CD8-positive, alpha-beta memory T cell (primary cell): ENCODE measurements at regions not wholly inside any gene's neighbourhood (a gene's known extent, or its start where the extent isn't known, plus 50 kb on each side); places are given as distances from the start of the nearest gene placed in this dataset.
"Not testable (repeated sequence)": the region's sequence is repeated elsewhere in the genome, so short reads cannot be mapped to it uniquely, and the experiment has no call there.

ENCODE experiments used
- CTCF ChIA-PET: fragments of 350-600 bp; sonication (Branson Sonifier 250); formaldehyde crosslinking; loops from one replicate; lab custom pipeline; 2021; ENCODE audit warnings: antibody characterized with exemption; lab: Charles Lee
- POLR2A ChIA-PET: fragments of 350-600 bp; sonication (Branson Sonifier 250); formaldehyde crosslinking; loops from one replicate; lab custom pipeline; 2021; ENCODE audit warnings: antibody characterized with exemption; lab: Charles Lee
- DNase-seq, 5 donors: peaks; one replicate each; pipeline versions ENCODE4 v3.0.0 to v3.0.0-alpha.2; 2020 to 2022; ENCODE audit warnings: mixed read lengths in 1 of 5
- H3K27ac ChIP-seq: one replicate; pipeline ENCODE4 v1.7.0; 2013; ENCODE audit warnings: low read depth, mild to moderate bottlenecking, low read length, moderate library complexity
- H3K27me3 ChIP-seq: 2 replicates; pipeline ENCODE4 v1.7.0; 2013; ENCODE audit warnings: low read length, mild to moderate bottlenecking; ENCODE audit not compliant: insufficient read depth, poor library complexity, severe bottlenecking
- H3K36me3 ChIP-seq: 2 replicates; pipeline ENCODE4 v1.7.0; 2013; ENCODE audit warnings: mild to moderate bottlenecking, low read length, moderate library complexity; ENCODE audit not compliant: insufficient read depth
- H3K4me1 ChIP-seq: 2 replicates; pipeline ENCODE4 v1.7.0; 2013; ENCODE audit warnings: mild to moderate bottlenecking, low read length, moderate library complexity; ENCODE audit not compliant: insufficient read depth
- H3K4me3 ChIP-seq: 2 replicates; pipeline ENCODE4 v1.7.0; 2013; ENCODE audit warnings: mild to moderate bottlenecking, low read length
- H3K9me3 ChIP-seq: 2 replicates; pipeline ENCODE4 v1.7.0; 2013; ENCODE audit warnings: mild to moderate bottlenecking, low read length
- H3K27ac Mint-ChIP-seq, 8 donors: one replicate each; pipeline ENCODE4 v1.8.0; 2020 to 2021; ENCODE audit warnings: mixed read lengths in 8 of 8, mild to moderate bottlenecking in 6 of 8, inconsistent platforms in 3 of 8, moderate library complexity in 3 of 8
- H3K27me3 Mint-ChIP-seq, 2 donors: one replicate each; pipeline ENCODE4 v1.8.0; 2020 to 2021; ENCODE audit warnings: mixed read lengths in 2 of 2, mild to moderate bottlenecking in 1 of 2, moderate library complexity in 1 of 2
- H3K36me3 Mint-ChIP-seq, 3 donors: one replicate each; pipeline ENCODE4 v1.8.0; 2020 to 2021; ENCODE audit warnings: mixed read lengths in 3 of 3, inconsistent platforms in 1 of 3, mild to moderate bottlenecking in 1 of 3
- H3K4me1 Mint-ChIP-seq, 3 donors: one replicate each; pipeline ENCODE4 v1.8.0; 2020 to 2021; ENCODE audit warnings: mixed read lengths in 3 of 3, inconsistent platforms in 1 of 3, mild to moderate bottlenecking in 1 of 3
- H3K4me3 Mint-ChIP-seq, 7 donors: one replicate each; pipeline ENCODE4 v1.8.0; 2020 to 2021; ENCODE audit warnings: mixed read lengths in 7 of 7, mild to moderate bottlenecking in 6 of 7, moderate library complexity in 4 of 7, inconsistent platforms in 2 of 7
- H3K9me3 Mint-ChIP-seq, 5 donors: one replicate each; pipeline ENCODE4 v1.8.0; 2020 to 2022; ENCODE audit warnings: mixed read lengths in 5 of 5, mild to moderate bottlenecking in 3 of 5, moderate library complexity in 2 of 5, inconsistent platforms in 1 of 5

DNA sequence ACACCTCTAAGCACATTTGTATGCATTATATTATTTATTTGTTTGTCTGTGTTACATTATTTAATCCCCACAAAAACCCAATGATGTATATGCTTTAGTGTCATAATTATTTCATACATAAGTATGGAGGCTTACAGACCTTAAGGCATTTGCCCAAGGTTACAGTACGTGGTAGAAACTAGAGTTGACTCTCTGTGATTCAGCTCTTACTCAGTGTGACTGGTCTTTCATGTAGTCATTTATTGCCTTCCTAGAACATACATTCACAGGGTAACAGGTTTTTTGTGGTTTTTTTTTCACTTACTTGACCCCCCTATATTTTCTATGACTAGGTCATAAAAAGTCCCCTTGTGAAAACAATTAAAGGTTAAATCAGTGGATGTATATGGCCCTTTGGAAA, 566.8 kb downstream of the TFAP2A start:
- CTCF ChIA-PET, result no interaction called here
- H3K4me1 ChIP-seq, result no peaks in the 10 kb centered on the region
- H3K27me3 ChIP-seq, result no peaks in the 10 kb centered on the region

DNA sequence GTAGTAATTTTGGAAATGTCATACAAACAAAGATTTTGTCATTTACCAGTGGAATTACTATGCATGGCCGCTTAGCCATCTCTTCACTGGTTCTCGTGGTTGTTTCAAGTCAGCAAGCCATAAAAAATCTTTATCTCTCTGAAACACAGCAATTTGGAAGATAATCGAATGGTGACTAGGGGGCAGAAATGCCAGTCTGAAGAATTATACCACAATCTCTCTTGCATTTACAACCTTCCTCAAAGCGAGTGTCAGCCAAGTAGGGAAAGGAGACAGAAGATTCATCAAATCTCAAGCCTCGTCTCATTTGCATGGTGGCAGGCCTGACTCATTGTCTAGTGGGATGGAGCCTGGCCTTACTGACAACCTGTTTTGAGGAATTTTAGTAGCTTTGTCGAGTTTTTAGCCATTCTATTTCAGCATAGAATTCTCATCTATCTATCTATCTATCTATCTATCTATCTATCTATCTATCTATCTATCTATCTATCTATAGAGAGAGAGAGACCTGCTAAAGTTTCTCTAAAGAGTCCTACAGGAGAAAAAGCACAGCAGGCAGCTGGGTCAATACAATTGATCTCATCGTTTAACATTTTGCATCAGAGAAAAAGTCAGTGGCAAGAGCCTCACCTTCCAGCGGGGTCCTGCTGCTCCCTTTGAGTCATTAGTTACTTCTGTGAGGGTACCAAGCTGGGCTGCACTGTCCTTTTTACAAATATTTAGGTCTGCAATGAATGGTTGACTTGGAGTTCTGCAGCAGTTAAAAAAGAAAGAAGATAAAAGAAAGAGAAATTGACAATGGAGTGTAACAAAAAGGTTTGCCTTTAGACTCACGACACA, 572.8 kb downstream of the TFAP2A start:
- ChIA-PET CTCF (no interaction called here), POLR2A (no interaction called here)
- Mint-ChIP-seq H3K4me3 (no peak overlapping the region), H3K27ac (no peak overlapping the region), H3K9me3 (peaks cover 4 to 18% (median 10%) of the 10 kb centered on the region in 5 donors), H3K27me3 (no peaks in the 10 kb centered on the region), H3K4me1 (no peaks in the 10 kb centered on the region), H3K36me3 (peaks cover 0 to 2% (median 0%) of the 10 kb centered on the region in 3 donors)
- Histone ChIP-seq H3K9me3 (no peaks in the 10 kb centered on the region), H3K27me3 (no peaks in the 10 kb centered on the region), H3K27ac (no peak overlapping the region), H3K36me3 (no peaks in the 10 kb centered on the region), H3K4me1 (no peaks in the 10 kb centered on the region), H3K4me3 (no peak overlapping the region)
- no peak for DNase-seq

More for the DNA sequence above, 566.8 kb downstream of the TFAP2A start:
- Mint-ChIP-seq H3K4me1 (no peaks in the 10 kb centered on the region), H3K4me3 (no peak overlapping the region), H3K36me3 (no peaks in the 10 kb centered on the region), H3K9me3 (peaks cover 14 to 45% (median 27%) of the 10 kb centered on the region in 5 donors), H3K27me3 (no peaks in the 10 kb centered on the region), H3K27ac (no peak overlapping the region)
- H3K9me3 ChIP-seq, result no peaks in the 10 kb centered on the region
- H3K27ac ChIP-seq, result no peak overlapping the region
- no peak overlapping the region for H3K4me3 ChIP-seq
- DNase-seq, result no peak
- POLR2A ChIA-PET, result no interaction called here
- H3K36me3 ChIP-seq, result no peaks in the 10 kb centered on the region

DNA sequence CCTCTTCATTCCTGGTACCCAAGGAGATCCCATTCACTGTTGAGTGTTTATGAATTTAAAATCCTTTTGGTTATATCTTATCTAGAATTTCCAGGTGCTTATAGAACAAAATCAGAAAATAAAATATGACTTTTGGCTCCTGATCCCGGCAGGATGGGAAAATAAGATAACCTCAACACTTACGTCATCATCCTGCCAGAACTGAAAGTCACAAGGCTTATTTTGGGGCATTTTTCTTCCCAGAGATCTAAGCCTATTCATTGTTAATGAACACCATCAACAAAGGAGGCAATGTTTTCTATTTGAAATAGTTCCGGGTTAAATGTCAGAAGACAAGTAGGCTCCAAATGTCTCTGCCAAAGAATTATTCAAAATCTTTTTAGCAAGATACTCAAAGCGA, 580.6 kb downstream of the TFAP2A start:
- CTCF ChIA-PET, result no interaction called here

DNA sequence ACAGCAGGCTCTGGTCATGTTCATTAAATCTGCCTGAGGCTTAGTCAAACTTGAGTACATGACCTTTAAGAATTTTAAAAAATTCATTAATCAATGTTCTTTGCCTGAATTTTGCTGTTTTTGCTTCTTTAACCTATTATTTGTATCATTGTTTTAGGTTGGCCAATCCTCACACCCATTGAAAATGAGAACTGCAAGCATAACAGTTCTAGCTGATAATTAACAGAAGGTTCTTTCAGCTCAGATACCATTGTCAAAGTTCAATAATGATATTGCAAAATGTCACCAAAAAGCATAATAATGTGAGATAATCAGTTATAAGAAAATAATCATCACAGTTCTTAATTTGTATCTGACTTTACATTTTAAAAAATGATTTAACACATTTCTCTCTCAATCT, 583.1 kb downstream of the TFAP2A start:
- Histone ChIP-seq H3K27me3 (no peaks in the 10 kb centered on the region), H3K27ac (no peak overlapping the region), H3K4me3 (no peak overlapping the region), H3K9me3 (no peaks in the 10 kb centered on the region), H3K4me1 (no peaks in the 10 kb centered on the region), H3K36me3 (no peaks in the 10 kb centered on the region)
- H3K4me1 Mint-ChIP-seq, result no peaks in the 10 kb centered on the region
- no peak for DNase-seq
- no peaks in the 10 kb centered on the region for H3K36me3 Mint-ChIP-seq
- H3K27ac Mint-ChIP-seq, result no peak overlapping the region
- H3K9me3 Mint-ChIP-seq, result peaks cover 0 to 9% (median 0%) of the 10 kb centered on the region in 5 donors
- H3K27me3 Mint-ChIP-seq, result peaks cover 0 to 5% of the 10 kb centered on the region in 2 donors
- POLR2A ChIA-PET, result no interaction called here
- H3K4me3 Mint-ChIP-seq, result no peak overlapping the region
- CTCF ChIA-PET, result no interaction called here

More for the DNA sequence above, 580.6 kb downstream of the TFAP2A start:
- no peak overlapping the region for H3K27ac ChIP-seq
- no peaks in the 10 kb centered on the region for H3K36me3 ChIP-seq
- no peak overlapping the region for H3K4me3 ChIP-seq
- no peaks in the 10 kb centered on the region for H3K9me3 ChIP-seq
- Mint-ChIP-seq H3K27ac (no peak overlapping the region), H3K27me3 (peaks cover 0 to 5% of the 10 kb centered on the region in 2 donors), H3K9me3 (peaks cover 0 to 9% (median 5%) of the 10 kb centered on the region in 5 donors), H3K36me3 (peaks cover 0 to 2% (median 0%) of the 10 kb centered on the region in 3 donors), H3K4me3 (no peak overlapping the region), H3K4me1 (no peaks in the 10 kb centered on the region)
- no peaks in the 10 kb centered on the region for H3K4me1 ChIP-seq
- POLR2A ChIA-PET, result no interaction called here
- no peak for DNase-seq
- H3K27me3 ChIP-seq, result no peaks in the 10 kb centered on the region

DNA sequence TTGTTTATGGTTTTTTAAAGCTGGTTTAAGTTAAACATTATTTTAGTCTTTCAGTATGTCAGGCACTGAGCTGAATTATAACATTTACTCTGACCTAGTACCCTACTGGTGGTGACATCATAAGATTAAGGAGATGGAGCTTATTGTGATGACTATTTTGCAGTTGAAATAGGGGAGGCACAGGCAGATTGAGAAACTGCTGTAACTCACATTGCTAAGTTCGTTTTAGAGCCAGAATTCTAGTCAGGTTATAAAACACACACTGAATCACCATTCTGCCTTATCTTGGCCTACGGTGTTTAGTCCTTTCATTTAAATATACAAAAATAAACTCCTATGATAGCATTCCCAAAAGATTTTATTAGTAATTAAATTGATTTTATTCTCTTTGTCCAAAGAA, 584.1 kb downstream of the TFAP2A start:
- Histone ChIP-seq H3K4me1 (no peaks in the 10 kb centered on the region), H3K36me3 (no peaks in the 10 kb centered on the region), H3K27ac (no peak overlapping the region), H3K9me3 (no peaks in the 10 kb centered on the region), H3K27me3 (no peaks in the 10 kb centered on the region), H3K4me3 (no peak overlapping the region)
- no peak for DNase-seq
- H3K36me3 Mint-ChIP-seq, result no peaks in the 10 kb centered on the region
- peaks cover 0 to 5% of the 10 kb centered on the region in 2 donors for H3K27me3 Mint-ChIP-seq
- no peak overlapping the region for H3K27ac Mint-ChIP-seq
- H3K4me3 Mint-ChIP-seq, result no peak overlapping the region
- no peaks in the 10 kb centered on the region for H3K4me1 Mint-ChIP-seq
- POLR2A ChIA-PET, result no interaction called here
- CTCF ChIA-PET, result no interaction called here
- H3K9me3 Mint-ChIP-seq, result peaks cover 0 to 6% (median 0%) of the 10 kb centered on the region in 5 donors

DNA sequence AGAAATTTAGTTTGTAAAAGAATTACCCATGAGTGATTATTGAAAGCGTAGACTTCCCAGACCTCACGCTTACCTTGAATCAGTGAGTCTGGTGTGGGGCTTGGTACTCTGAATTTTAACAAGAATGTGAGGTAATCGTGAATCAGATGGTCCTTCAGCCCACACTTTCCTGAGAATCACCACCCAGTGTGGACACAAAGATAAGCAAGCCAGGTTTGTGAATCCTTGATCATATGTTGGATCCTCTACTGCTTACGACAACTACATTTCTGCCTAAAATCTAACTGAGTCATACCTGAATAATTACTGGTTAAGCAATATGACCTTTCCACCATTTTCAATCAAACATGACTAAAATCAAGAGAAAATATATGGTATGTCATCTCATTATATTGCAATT, 589.3 kb downstream of the TFAP2A start:
- Mint-ChIP-seq H3K4me1 (no peaks in the 10 kb centered on the region), H3K27me3 (peaks cover 0 to 2% of the 10 kb centered on the region in 2 donors), H3K27ac (no peak overlapping the region), H3K9me3 (peaks cover 0 to 10% (median 6%) of the 10 kb centered on the region in 5 donors), H3K36me3 (no peaks in the 10 kb centered on the region), H3K4me3 (no peak overlapping the region)
- no peaks in the 10 kb centered on the region for H3K9me3 ChIP-seq
- CTCF ChIA-PET, result no interaction called here
- POLR2A ChIA-PET, result no interaction called here
- DNase-seq, result no peak
- H3K27me3 ChIP-seq, result no peaks in the 10 kb centered on the region
- no peaks in the 10 kb centered on the region for H3K36me3 ChIP-seq
- H3K4me3 ChIP-seq, result no peak overlapping the region
- H3K4me1 ChIP-seq, result no peaks in the 10 kb centered on the region
- no peak overlapping the region for H3K27ac ChIP-seq

DNA sequence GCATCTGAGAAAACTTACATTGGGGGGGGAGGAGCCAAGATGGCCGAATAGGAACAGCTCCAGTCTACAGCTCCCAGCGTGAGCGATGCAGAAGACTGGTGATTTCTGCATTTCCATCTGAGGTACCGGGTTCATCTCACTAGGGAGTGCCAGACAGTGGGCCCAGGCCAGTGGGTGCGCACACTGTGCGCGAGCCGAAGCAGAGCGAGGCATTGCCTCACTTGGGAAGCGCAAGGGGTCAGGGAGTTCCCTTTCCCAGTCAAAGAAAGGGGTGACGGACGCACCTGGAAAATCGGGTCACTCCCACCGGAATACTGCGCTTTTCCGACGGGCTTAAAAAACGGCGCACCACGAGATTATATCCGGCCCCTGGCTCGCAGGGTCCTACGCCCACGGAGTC, 604.1 kb downstream of the TFAP2A start:
- H3K4me1 Mint-ChIP-seq, POLR2A ChIA-PET, DNase-seq: not testable (repeated sequence)

DNA sequence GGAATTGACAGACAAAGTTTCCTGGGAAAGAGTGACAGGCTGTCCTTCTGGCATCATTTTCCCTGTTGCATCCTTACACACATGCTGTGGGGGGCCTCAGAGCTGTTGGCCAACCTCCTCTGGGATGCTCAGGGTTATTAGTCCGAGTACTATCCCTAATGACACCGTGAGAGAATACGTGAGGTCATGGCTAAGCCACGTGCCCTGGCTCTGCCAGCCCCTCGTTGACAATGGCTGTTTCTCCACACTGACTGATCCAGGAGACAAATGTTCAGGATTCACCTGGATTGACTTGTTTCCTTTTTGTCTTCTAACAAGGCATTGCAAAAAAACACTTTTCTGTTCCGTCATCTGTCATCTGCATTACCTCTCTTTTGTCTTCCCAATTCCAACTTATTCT, 604.6 kb downstream of the TFAP2A start:
- POLR2A ChIA-PET, result no interaction called here
- H3K4me3 ChIP-seq, result no peak overlapping the region
- no peaks in the 10 kb centered on the region for H3K9me3 ChIP-seq
- no peaks in the 10 kb centered on the region for H3K27me3 Mint-ChIP-seq
- H3K36me3 ChIP-seq, result no peaks in the 10 kb centered on the region
- CTCF ChIA-PET, result no interaction called here
- H3K9me3 Mint-ChIP-seq, result peaks cover 0 to 9% (median 5%) of the 10 kb centered on the region in 5 donors
- no peak overlapping the region for H3K27ac Mint-ChIP-seq
- no peaks in the 10 kb centered on the region for H3K36me3 Mint-ChIP-seq
- no peaks in the 10 kb centered on the region for H3K27me3 ChIP-seq
- H3K4me3 Mint-ChIP-seq, result no peak overlapping the region
- no peaks in the 10 kb centered on the region for H3K4me1 ChIP-seq
- no peak for DNase-seq
- no peaks in the 10 kb centered on the region for H3K4me1 Mint-ChIP-seq
- H3K27ac ChIP-seq, result no peak overlapping the region

More for the DNA sequence above, 604.1 kb downstream of the TFAP2A start:
- H3K27ac Mint-ChIP-seq, H3K36me3 Mint-ChIP-seq, H3K27me3 Mint-ChIP-seq, H3K27me3 ChIP-seq, H3K36me3 ChIP-seq, H3K9me3 Mint-ChIP-seq, H3K9me3 ChIP-seq, H3K4me3 ChIP-seq, H3K4me1 ChIP-seq, H3K27ac ChIP-seq, CTCF ChIA-PET, H3K4me3 Mint-ChIP-seq: not testable (repeated sequence)
